Spleen (tissue), 11 donors: ENCODE measurements at regions not wholly inside any gene's neighbourhood (a gene's known extent, or its start where the extent isn't known, plus 50 kb on each side); places are given as distances from the start of the nearest gene placed in this dataset.

Experiments used
- DNase-seq: peaks from one replicate; pipeline ENCODE4 v3.0.0-alpha.2; 2020
- H3K27ac ChIP-seq, 8 donors: fragments of 200-600 bp; sonication (generic) in 7 of 8; 1 replicate in 4 of 8; 2 replicates in 4 of 8; pipeline versions ENCODE4 v1.5.0 to v1.8.0; 2016 to 2021; ENCODE audit warnings: inconsistent platforms in 4 of 8, mild to moderate bottlenecking in 4 of 8, moderate library complexity in 1 of 8
- H3K27me3 ChIP-seq, 7 donors: fragments of 200-600 bp; sonication (generic) in 6 of 7; replicated peaks in 1 of 7; 1 replicate in 4 of 7; 2 replicates in 3 of 7; pipeline versions ENCODE4 v1.5.0 to v1.8.0; 2016 to 2021; ENCODE audit warnings: inconsistent platforms in 3 of 7, mild to moderate bottlenecking in 1 of 7
- H3K36me3 ChIP-seq, 6 donors: fragments of 200-600 bp; sonication (generic) in 5 of 6; 1 replicate in 4 of 6; 2 replicates in 2 of 6; pipeline versions ENCODE4 v1.5.0 to v1.8.0; 2016 to 2021; ENCODE audit warnings: inconsistent platforms in 2 of 6
- H3K4me1 ChIP-seq, 6 donors: fragments of 200-600 bp; sonication (generic) in 5 of 6; 1 replicate in 3 of 6; 2 replicates in 3 of 6; pipeline versions ENCODE4 v1.5.0 to v1.8.0; 2016 to 2021; ENCODE audit warnings: inconsistent platforms in 3 of 6
- H3K4me3 ChIP-seq, 8 donors: fragments of 200-600 bp; sonication (generic) in 7 of 8; 1 replicate in 4 of 8; 2 replicates in 4 of 8; pipeline versions ENCODE4 v1.5.0 to v1.8.0; 2016 to 2021; ENCODE audit warnings: inconsistent platforms in 4 of 8, mild to moderate bottlenecking in 4 of 8, moderate library complexity in 2 of 8
- H3K9me3 ChIP-seq, 8 donors: fragments of 200-600 bp; sonication (generic) in 7 of 8; 1 replicate in 4 of 8; 2 replicates in 4 of 8; pipeline versions ENCODE4 v1.5.0 to v1.8.0; 2016 to 2021; ENCODE audit warnings: inconsistent platforms in 4 of 8
- CTCF ChIP-seq, 11 experiments: fragments of 200-600 bp in 7 of 11; fragments of 450-650 bp in 4 of 11; sonication (generic) in 4 of 11; IDR thresholded peaks in 8 of 11; conservative IDR thresholded peaks in 3 of 11; 1 replicate in 7 of 11; 2 replicates in 4 of 11; pipeline versions ENCODE4 v1.4.0 to v1.8.0; 2016 to 2021; ENCODE audit warnings: antibody characterized with exemption in 11 of 11, inconsistent platforms in 4 of 11, mild to moderate bottlenecking in 1 of 11
- POLR2A ChIP-seq, 3 donors: fragments of 450-650 bp; IDR thresholded peaks; one replicate each; pipeline ENCODE4 v1.5.1; 2017; ENCODE audit warnings: antibody characterized with exemption in 3 of 3, mild to moderate bottlenecking in 1 of 3
- POLR2AphosphoS5 ChIP-seq, 3 donors: sonication (generic); formaldehyde crosslinking; IDR thresholded peaks; one replicate each; pipeline ENCODE4 v1.5.1; 2017; ENCODE audit warnings: antibody characterized with exemption in 3 of 3
- WGBS, 5 donors: extraction: QIAGEN DNeasy Blood & Tissue Kit in 3 of 5; methylation state at CpG; one replicate each; pipeline versions ENCODE4 v1.1.5 to v1.1.7; 2013 to 2018; 5-methylcytosine and 5-hydroxymethylcytosine counted together
- intact Hi-C: fragments of 100-400 bp; cut with DNase I; formaldehyde crosslinking; loops from one replicate; pipeline ENCODE4 v1.15.0; 2023; ENCODE audit warnings: low total_unique reads
- donor health status: healthy with polysubstance abuse.
- donor health status: DM: no; HTN: no; CAD: no; lungs with moderate emphysema.
- donor health status: DM: no; HTN: no; CAD: no.
- donor health status: Bipolar disorder and iron deficiency.
- donor health status: healthy.
- donor health status: DM: no; HTN: no; CAD: no.
- donor health status: DM: yes; HTN: yes; CAD: no.

GRCh38 chr21:34017039-34017961 lies 56.1 kb upstream of the MRPS6 start:
- Histone ChIP-seq H3K27me3 (no peaks in the 10 kb centered on the region), H3K4me3 (no peak overlapping the region), H3K27ac (peak overlapping the region in 4 of 8 donors; percentile 48 to 77 (median 74)), H3K36me3 (no peaks in the 10 kb centered on the region), H3K9me3 (peaks cover 0 to 37% (median 24%) of the 10 kb centered on the region in 8 donors), H3K4me1 (peaks cover 25 to 49% (median 34%) of the 10 kb centered on the region in 6 donors)
- intact Hi-C loops, result no loop called here
- 80 to 90% (median 86%) methylated on average over 5 of the region's 5 CpGs for whole genome bisulfite sequencing, 5 donors
- DNase-seq, result no peak
- TF ChIP-seq POLR2A (IDR thresholded peaks at IDR 0.05) (no peak), CTCF (IDR thresholded peaks at IDR 0.05 in 8 of 11, conservative IDR thresholded peaks at IDR 0.05 in 3 of 11) (no peak), POLR2AphosphoS5 (IDR thresholded peaks at IDR 0.05) (no peak)

GRCh38 chr21:34012640-34013039 lies 60.7 kb upstream of the MRPS6 start:
- Histone ChIP-seq H3K36me3 (no peaks in the 10 kb centered on the region), H3K4me1 (peaks cover 0 to 2% (median 0%) of the 10 kb centered on the region in 6 donors), H3K27me3 (no peaks in the 10 kb centered on the region), H3K9me3 (peaks cover 0 to 58% (median 42%) of the 10 kb centered on the region in 8 donors), H3K4me3 (no peak overlapping the region), H3K27ac (no peak overlapping the region)
- intact Hi-C loops, result no loop called here
- 82 to 91% (median 83%) methylated on average over 3 of the region's 3 CpGs for WGBS, 5 donors
- DNase-seq, result no peak
- no peak for TF ChIP-seq POLR2A (IDR thresholded peaks at IDR 0.05)
- TF ChIP-seq CTCF (IDR thresholded peaks at IDR 0.05 in 8 of 11, conservative IDR thresholded peaks at IDR 0.05 in 3 of 11), result no peak
- TF ChIP-seq POLR2AphosphoS5 (IDR thresholded peaks at IDR 0.05), result no peak

GRCh38 chr21:34011660-34012059 lies 61.7 kb upstream of the MRPS6 start:
- DNase-seq, result no peak
- Histone ChIP-seq H3K9me3 (peaks cover 0 to 58% (median 42%) of the 10 kb centered on the region in 8 donors), H3K4me3 (no peak overlapping the region), H3K36me3 (no peaks in the 10 kb centered on the region), H3K4me1 (no peaks in the 10 kb centered on the region), H3K27me3 (no peaks in the 10 kb centered on the region), H3K27ac (no peak overlapping the region)
- WGBS, 5 donors, result 83 to 100% (median 94%) methylated on average over 1 of the region's 1 CpG
- no peak for TF ChIP-seq POLR2A (IDR thresholded peaks at IDR 0.05)
- no peak for TF ChIP-seq POLR2AphosphoS5 (IDR thresholded peaks at IDR 0.05)
- TF ChIP-seq CTCF (IDR thresholded peaks at IDR 0.05 in 8 of 11, conservative IDR thresholded peaks at IDR 0.05 in 3 of 11), result no peak
- intact Hi-C loops, result no loop called here

- TF ChIP-seq CTCF (IDR thresholded peaks at IDR 0.05 in 8 of 11, conservative IDR thresholded peaks at IDR 0.05 in 3 of 11), result no peak
- no peak for TF ChIP-seq POLR2AphosphoS5 (IDR thresholded peaks at IDR 0.05)
- no peak for TF ChIP-seq POLR2A (IDR thresholded peaks at IDR 0.05)
- Histone ChIP-seq H3K36me3 (no peaks in the 10 kb centered on the region), H3K9me3 (peaks cover 0 to 48% (median 28%) of the 10 kb centered on the region in 8 donors), H3K27me3 (no peaks in the 10 kb centered on the region), H3K27ac (no peak overlapping the region), H3K4me3 (no peak overlapping the region), H3K4me1 (no peaks in the 10 kb centered on the region)
- 63 to 74% (median 65%) methylated on average over 3 of the region's 3 CpGs for WGBS, 5 donors
- intact Hi-C loops, result no loop called here
- no peak for DNase-seq
Measured at GRCh38 chr21:34009193-34009592, 64.2 kb upstream of the MRPS6 start.
